ENCODE measurements at regions not wholly inside any gene's neighbourhood (a gene's known extent, or its start where the extent isn't known, plus 50 kb on each side); places are given as distances from the start of the nearest gene placed in this dataset.

GRCh38 chr15:99921101-99921500, 187.9 kb upstream of the LYSMD4 start:
- no peak overlapping the region for H3K27ac Mint-ChIP-seq (ENCODE audit: low read depth)
- no peak for ATAC-seq (replicated peaks; ENCODE audit: extremely low read depth, poor library complexity, severe bottlenecking)
- H3K4me3 Mint-ChIP-seq = no peak overlapping the region
- H3K27me3 Mint-ChIP-seq = peaks cover 42% of the 10 kb centered on the region
- no peak for DNase-seq (ENCODE audit: low spot score in 2 of 2)
- H3K9me3 Mint-ChIP-seq = no peaks in the 10 kb centered on the region
- no peaks in the 10 kb centered on the region for H3K4me1 Mint-ChIP-seq
- no peaks in the 10 kb centered on the region for H3K36me3 Mint-ChIP-seq (ENCODE audit: insufficient read depth)

GRCh38 chr15:99918072-99918471, 184.8 kb upstream of the LYSMD4 start:
- ATAC-seq (replicated peaks; ENCODE audit: extremely low read depth, poor library complexity, severe bottlenecking) (no peak), DNase-seq (ENCODE audit: low spot score in 2 of 2) (no peak)
- H3K27ac Mint-ChIP-seq (ENCODE audit: low read depth) = no peak overlapping the region
- peaks cover 2% of the 10 kb centered on the region for H3K36me3 Mint-ChIP-seq (ENCODE audit: insufficient read depth)
- no peak overlapping the region for H3K4me3 Mint-ChIP-seq
- H3K4me1 Mint-ChIP-seq = no peaks in the 10 kb centered on the region
- no peaks in the 10 kb centered on the region for H3K9me3 Mint-ChIP-seq
- H3K27me3 Mint-ChIP-seq = peaks cover 45% of the 10 kb centered on the region

- Mint-ChIP-seq H3K4me1 (no peaks in the 10 kb centered on the region), H3K27ac (ENCODE audit: low read depth) (no peak overlapping the region), H3K9me3 (no peaks in the 10 kb centered on the region), H3K4me3 (no peak overlapping the region), H3K36me3 (ENCODE audit: insufficient read depth) (peaks cover 2% of the 10 kb centered on the region), H3K27me3 (peaks cover 45% of the 10 kb centered on the region)
- ATAC-seq (replicated peaks; ENCODE audit: extremely low read depth, poor library complexity, severe bottlenecking) (no peak), DNase-seq (ENCODE audit: low spot score in 2 of 2) (no peak)
Measured at GRCh38 chr15:99917252-99917651, 184.0 kb upstream of the LYSMD4 start.

GRCh38 chr15:99916668-99917223, 183.5 kb upstream of the LYSMD4 start:
- ATAC-seq (replicated peaks; ENCODE audit: extremely low read depth, poor library complexity, severe bottlenecking) = no peak
- Mint-ChIP-seq H3K4me1 (no peaks in the 10 kb centered on the region), H3K4me3 (no peak overlapping the region), H3K27ac (ENCODE audit: low read depth) (no peak overlapping the region), H3K27me3 (peaks cover 45% of the 10 kb centered on the region), H3K36me3 (ENCODE audit: insufficient read depth) (peaks cover 2% of the 10 kb centered on the region), H3K9me3 (no peaks in the 10 kb centered on the region)
- DNase-seq (ENCODE audit: low spot score in 2 of 2) = no peak

- Mint-ChIP-seq H3K9me3 (no peaks in the 10 kb centered on the region), H3K27me3 (peaks cover 50% of the 10 kb centered on the region), H3K4me3 (no peak overlapping the region), H3K4me1 (no peaks in the 10 kb centered on the region), H3K36me3 (ENCODE audit: insufficient read depth) (peaks cover 2% of the 10 kb centered on the region), H3K27ac (ENCODE audit: low read depth) (no peak overlapping the region)
- no peak for DNase-seq (ENCODE audit: low spot score in 2 of 2)
- no peak for ATAC-seq (replicated peaks; ENCODE audit: extremely low read depth, poor library complexity, severe bottlenecking)
Measured at GRCh38 chr15:99914723-99915122, 181.5 kb upstream of the LYSMD4 start.

- no peaks in the 10 kb centered on the region for H3K9me3 Mint-ChIP-seq
- no peak overlapping the region for H3K27ac Mint-ChIP-seq (ENCODE audit: low read depth)
- H3K27me3 Mint-ChIP-seq = peaks cover 25% of the 10 kb centered on the region
- DNase-seq (ENCODE audit: low spot score in 2 of 2) = no peak
- no peaks in the 10 kb centered on the region for H3K4me1 Mint-ChIP-seq
- peaks cover 2% of the 10 kb centered on the region for H3K36me3 Mint-ChIP-seq (ENCODE audit: insufficient read depth)
- no peak for ATAC-seq (replicated peaks; ENCODE audit: extremely low read depth, poor library complexity, severe bottlenecking)
- H3K4me3 Mint-ChIP-seq = no peak overlapping the region
Measured at GRCh38 chr15:99911816-99912215, 178.6 kb upstream of the LYSMD4 start.

- H3K4me1 Mint-ChIP-seq = no peaks in the 10 kb centered on the region
- no peaks in the 10 kb centered on the region for H3K36me3 Mint-ChIP-seq (ENCODE audit: insufficient read depth)
- H3K27ac Mint-ChIP-seq (ENCODE audit: low read depth) = no peak overlapping the region
- H3K9me3 Mint-ChIP-seq = no peaks in the 10 kb centered on the region
- H3K27me3 Mint-ChIP-seq = peaks cover 16% of the 10 kb centered on the region
- H3K4me3 Mint-ChIP-seq = no peak overlapping the region
- DNase-seq (ENCODE audit: low spot score in 2 of 2) = no peak
- ATAC-seq (replicated peaks; ENCODE audit: extremely low read depth, poor library complexity, severe bottlenecking) = no peak
Measured at GRCh38 chr15:99909592-99910295, 176.5 kb upstream of the LYSMD4 start.

GRCh38 chr15:99907698-99908097, 174.5 kb upstream of the LYSMD4 start:
- DNase-seq (ENCODE audit: low spot score in 2 of 2) = no peak
- no peak overlapping the region for H3K4me3 Mint-ChIP-seq
- no peak for ATAC-seq (replicated peaks; ENCODE audit: extremely low read depth, poor library complexity, severe bottlenecking)
- no peak overlapping the region for H3K27ac Mint-ChIP-seq (ENCODE audit: low read depth)
- H3K27me3 Mint-ChIP-seq = peaks cover 16% of the 10 kb centered on the region
- H3K4me1 Mint-ChIP-seq = no peaks in the 10 kb centered on the region
- H3K36me3 Mint-ChIP-seq (ENCODE audit: insufficient read depth) = peaks cover 2% of the 10 kb centered on the region
- H3K9me3 Mint-ChIP-seq = no peaks in the 10 kb centered on the region

- ATAC-seq (replicated peaks; ENCODE audit: extremely low read depth, poor library complexity, severe bottlenecking) = no peak
- Mint-ChIP-seq H3K36me3 (ENCODE audit: insufficient read depth) (peaks cover 2% of the 10 kb centered on the region), H3K27me3 (peaks cover 16% of the 10 kb centered on the region), H3K4me3 (no peak overlapping the region), H3K4me1 (no peaks in the 10 kb centered on the region), H3K9me3 (no peaks in the 10 kb centered on the region), H3K27ac (ENCODE audit: low read depth) (no peak overlapping the region)
- DNase-seq (ENCODE audit: low spot score in 2 of 2) = no peak
Measured at GRCh38 chr15:99906793-99907192, 173.6 kb upstream of the LYSMD4 start.

GRCh38 chr15:99906311-99906710, 173.1 kb upstream of the LYSMD4 start:
- Mint-ChIP-seq H3K9me3 (no peaks in the 10 kb centered on the region), H3K27ac (ENCODE audit: low read depth) (no peak overlapping the region), H3K4me1 (no peaks in the 10 kb centered on the region), H3K27me3 (peaks cover 16% of the 10 kb centered on the region), H3K36me3 (ENCODE audit: insufficient read depth) (peaks cover 2% of the 10 kb centered on the region), H3K4me3 (no peak overlapping the region)
- ATAC-seq (replicated peaks; ENCODE audit: extremely low read depth, poor library complexity, severe bottlenecking) = no peak
- DNase-seq (ENCODE audit: low spot score in 2 of 2) = no peak

- peaks cover 2% of the 10 kb centered on the region for H3K36me3 Mint-ChIP-seq (ENCODE audit: insufficient read depth)
- ATAC-seq (replicated peaks; ENCODE audit: extremely low read depth, poor library complexity, severe bottlenecking) (no peak), DNase-seq (ENCODE audit: low spot score in 2 of 2) (no peak)
- no peaks in the 10 kb centered on the region for H3K9me3 Mint-ChIP-seq
- no peaks in the 10 kb centered on the region for H3K4me1 Mint-ChIP-seq
- H3K4me3 Mint-ChIP-seq = no peak overlapping the region
- H3K27me3 Mint-ChIP-seq = no peaks in the 10 kb centered on the region
- H3K27ac Mint-ChIP-seq (ENCODE audit: low read depth) = no peak overlapping the region
Measured at GRCh38 chr15:99902248-99902928, 169.2 kb upstream of the LYSMD4 start.

- Mint-ChIP-seq H3K9me3 (no peaks in the 10 kb centered on the region), H3K36me3 (ENCODE audit: insufficient read depth) (no peaks in the 10 kb centered on the region), H3K4me1 (no peaks in the 10 kb centered on the region), H3K4me3 (no peak overlapping the region), H3K27me3 (no peaks in the 10 kb centered on the region), H3K27ac (ENCODE audit: low read depth) (no peak overlapping the region)
- ATAC-seq (replicated peaks; ENCODE audit: extremely low read depth, poor library complexity, severe bottlenecking) (no peak), DNase-seq (ENCODE audit: low spot score in 2 of 2) (no peak)
Measured at GRCh38 chr15:99895956-99896311, 162.7 kb upstream of the LYSMD4 start.
